ENCODE measurements at regions not wholly inside any gene's neighbourhood (a gene's known extent, or its start where the extent isn't known, plus 50 kb on each side); places are given as distances from the start of the nearest gene placed in this dataset.
"Not testable (repeated sequence)": the region's sequence is repeated elsewhere in the genome, so short reads cannot be mapped to it uniquely, and the experiment has no call there.

DNA sequence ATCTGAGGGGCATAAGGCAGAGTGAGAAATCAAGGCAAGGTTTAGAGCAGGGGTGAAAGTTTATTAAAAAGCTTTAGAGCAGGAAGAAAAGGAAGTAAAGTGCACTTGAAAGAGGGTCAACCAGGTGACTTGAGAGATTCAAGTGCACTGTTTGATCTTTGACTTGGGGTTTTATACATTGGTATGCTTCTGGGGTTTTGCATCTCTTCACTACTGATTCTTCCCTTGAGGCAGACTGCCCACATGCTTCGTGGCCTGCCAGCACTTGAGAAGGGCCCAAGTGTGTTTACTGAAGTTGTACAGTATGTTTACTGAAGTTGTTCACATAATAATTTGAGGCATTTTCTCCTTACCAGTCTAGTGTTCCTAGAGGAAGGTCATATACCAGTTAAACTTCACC, 367.0 kb upstream of the UBE2E2 start:
- no peak for DNase-seq

DNA sequence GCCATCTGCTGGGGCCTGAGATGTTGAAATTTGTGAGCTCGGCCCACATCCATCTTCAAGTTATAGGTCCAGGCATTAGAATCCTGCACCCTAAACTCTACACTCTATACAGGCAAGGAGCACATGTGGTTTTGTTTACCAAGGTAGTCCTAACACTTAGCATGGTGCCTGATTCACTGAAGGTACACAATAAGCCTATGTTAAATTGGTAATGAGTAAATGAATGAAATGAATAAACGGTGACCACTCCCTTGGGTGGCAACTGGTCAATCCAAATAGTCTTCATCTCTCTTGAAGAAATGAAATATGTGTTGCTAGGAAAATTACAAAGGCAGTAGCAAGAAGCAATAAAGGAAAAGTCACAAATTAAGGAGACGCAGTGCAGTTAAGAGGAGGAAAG, 359.3 kb upstream of the UBE2E2 start:
- no peak for DNase-seq

DNA sequence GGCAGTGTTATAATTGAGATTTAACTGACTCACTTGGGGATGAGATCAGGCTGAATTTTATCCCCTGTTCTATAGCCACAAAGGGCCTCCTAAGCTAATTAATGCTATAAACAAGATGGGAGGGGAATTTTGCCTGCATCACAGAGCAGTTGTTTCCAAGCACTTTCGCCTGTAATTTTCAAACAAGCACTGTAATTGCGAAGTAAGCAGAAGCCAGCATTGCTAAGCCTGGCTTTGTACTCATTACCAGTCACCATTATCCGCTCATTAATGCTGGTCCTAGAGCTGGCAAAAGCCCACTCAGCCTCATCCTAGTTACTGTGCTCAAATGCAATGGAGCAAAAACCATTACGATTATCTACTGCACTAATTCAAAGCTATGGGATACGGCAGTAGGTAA, 356.6 kb upstream of the UBE2E2 start:
- no peak for DNase-seq

DNA sequence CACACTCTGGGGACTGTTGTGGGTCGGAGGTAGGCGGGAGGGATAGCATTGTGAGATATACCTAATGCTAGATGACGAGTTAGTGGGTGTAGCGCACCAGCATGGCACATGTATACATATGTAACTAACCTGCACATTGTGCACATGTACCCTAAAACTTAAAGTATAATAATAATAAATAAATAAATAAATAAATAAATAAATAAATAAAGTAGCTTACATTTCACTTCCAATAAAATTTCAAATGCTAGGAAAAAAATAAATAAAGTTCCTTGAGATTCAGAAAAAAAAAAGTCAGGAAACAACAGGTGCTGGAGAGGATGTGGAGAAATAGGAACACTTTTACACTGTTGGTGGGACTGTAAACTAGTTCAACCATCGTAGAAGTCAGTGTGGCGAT, 353.5 kb upstream of the UBE2E2 start:
- not testable (repeated sequence) for DNase-seq

DNA sequence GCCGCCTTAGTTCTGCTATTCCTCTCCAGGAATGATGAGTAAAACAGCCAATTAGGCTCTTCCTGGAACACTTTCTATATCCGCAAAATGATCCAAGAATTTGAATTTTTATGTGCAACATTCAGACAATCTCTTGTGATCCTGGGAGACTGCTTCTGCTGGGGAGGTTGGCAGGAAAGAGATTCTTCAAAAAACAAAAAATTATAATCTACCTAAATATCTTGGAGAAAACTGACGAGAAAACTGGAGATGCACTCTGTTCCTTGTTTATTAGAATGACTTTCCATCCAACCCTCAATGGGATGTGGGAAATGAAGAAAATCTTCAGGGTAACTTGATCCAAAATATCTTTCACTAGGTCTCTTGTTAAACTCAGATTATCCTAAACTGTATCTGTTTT, 346.3 kb upstream of the UBE2E2 start:
- DNase-seq = no peak

DNA sequence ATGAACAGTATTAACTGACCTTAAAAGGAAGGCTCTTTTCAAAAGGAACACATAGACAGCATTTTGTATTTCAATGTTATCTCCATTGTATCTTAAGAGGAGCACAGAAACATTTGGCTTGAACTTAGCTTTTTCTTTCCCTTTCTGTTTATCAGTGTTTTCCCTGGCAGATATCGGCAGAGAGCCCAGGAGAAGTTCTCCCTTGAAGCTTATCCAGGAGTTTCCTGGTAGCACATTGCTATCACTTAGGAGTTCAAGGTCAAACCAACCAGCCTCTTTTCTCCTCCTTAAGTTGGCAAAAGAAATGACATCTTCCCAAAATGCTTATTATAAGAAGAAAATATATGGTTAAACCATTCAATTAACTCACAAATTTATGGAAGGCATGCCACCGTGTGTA, 344.6 kb upstream of the UBE2E2 start:
- no peak for DNase-seq

DNA sequence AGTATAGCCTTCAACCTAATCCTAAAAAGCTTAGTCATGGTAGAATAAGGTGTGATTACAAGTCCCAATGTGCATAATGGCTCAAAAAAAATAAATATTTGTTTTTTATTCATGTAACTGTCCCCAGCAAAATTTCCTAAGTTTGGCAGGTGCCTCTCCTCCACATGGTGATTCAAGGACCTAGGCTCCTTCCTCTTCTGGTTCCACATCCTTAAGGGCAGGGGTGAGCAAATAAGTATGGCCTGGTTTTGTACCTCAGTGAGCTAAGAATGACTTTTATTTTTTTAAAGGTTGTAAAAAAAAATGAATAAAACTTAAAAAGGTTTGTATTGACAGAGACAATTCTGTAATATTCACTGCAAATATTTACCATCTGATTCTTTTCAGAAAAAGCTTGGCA, 343.5 kb upstream of the UBE2E2 start:
- DNase-seq = no peak

DNA sequence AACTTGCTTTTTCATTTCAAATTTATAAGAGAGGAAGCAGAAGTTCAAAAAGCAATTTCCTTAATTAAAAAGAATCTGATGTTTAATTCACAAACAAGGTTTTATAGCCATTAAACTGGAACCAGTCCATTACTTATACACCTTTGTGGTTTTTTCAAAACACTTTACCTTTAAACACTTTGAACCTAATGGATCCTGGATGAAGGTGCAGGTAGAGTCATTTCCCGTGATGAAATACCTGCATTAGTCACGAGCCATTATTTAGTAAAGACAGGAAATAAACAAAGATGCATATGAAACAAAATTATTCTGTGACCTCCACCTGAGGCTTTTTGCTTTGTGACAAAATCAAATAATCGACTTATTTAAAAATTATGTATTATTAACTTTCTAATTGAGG, 341.7 kb upstream of the UBE2E2 start:
- no peak for DNase-seq

DNA sequence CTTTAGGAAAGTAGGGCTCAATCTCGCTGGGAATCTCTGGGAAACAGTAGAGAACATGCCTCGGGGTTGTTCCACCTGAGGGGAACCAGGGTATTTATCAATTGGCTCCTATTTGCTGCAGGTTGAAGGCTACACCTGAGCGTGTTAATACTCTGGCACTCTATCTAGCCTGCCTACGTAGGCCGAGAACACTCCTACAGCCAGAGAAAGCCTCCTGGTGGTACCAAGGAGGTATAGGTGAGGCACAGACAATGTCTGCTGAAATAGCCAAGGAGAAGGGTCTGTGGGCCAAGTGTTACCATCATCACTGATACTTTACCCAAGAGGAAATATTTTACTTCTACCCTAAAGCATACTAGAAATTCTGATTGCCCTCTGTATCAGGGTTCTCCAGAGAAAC, 341.0 kb upstream of the UBE2E2 start:
- no peak for DNase-seq

DNA sequence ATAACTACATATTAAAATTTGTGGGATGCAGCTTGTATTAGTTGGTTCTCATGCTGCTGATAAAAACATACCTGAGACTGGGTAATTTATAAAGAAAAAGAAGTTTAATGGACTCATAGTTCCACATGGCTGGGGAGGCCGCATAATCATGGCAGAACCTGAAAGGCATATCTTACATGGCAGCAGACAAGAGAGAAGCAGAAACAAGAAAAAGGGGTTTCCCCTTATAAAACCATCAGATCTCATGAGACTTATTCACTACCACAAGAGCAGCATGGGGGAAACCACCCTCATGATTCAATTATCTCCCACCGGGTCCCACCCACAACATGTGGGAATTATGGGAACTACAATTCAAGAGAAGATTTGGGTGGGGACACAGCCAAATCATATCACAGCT, 320.3 kb upstream of the UBE2E2 start:
- not testable (repeated sequence) for DNase-seq

DNA sequence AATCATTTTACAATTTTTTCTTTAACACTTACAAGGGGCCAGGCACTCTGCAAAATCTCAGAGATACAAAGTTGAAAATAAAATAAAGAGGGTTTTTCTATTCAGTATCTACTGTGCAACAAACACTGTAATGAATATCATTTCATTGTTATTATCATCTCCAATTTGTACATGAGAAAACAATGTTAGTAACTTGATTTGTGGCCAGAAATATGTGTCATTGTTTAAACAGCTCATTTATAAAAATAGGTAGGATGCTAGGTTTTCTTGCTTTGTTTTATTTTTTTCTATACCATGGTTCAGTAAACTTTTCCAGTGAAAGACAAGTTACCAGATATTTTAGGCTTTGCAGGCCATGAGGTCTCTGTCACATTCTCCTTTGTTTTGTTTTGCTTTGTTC, 318.1 kb upstream of the UBE2E2 start:
- no peak for DNase-seq

DNA sequence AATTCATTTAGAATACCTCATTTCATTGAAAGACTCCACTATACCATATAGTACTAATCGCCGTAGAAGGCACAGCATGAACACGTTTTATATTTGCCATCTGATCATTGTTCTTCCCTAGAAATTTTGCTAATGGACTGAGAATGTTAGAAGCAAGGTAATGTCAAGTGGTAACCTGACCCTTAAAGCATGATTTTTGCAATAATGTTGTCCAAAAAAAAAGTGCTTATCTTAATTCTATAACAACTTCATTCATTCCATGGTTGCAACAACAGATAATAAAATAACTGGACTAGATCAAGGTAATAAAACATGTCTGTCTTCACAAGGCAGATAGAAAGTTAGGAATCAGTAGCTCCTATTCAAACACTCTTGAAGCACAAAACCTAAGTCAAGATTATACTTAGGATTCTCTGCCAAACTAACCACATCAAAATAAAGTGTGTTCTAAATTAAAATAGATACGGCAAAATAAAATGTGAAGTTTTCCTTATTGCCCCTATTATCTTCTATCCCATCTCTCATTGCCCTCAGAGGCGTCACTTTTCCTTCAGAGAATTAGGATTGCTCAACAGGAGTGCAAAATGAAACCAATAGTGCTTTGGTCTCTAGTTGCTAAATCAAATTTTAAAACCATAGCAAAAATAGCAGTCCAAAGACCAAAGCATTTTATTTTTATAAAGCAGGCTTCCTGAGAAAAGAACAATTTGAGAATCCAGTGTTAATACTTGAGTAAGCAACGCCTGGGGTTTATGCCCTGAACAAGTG, 317.4 kb upstream of the UBE2E2 start:
- DNase-seq = no peak

DNA sequence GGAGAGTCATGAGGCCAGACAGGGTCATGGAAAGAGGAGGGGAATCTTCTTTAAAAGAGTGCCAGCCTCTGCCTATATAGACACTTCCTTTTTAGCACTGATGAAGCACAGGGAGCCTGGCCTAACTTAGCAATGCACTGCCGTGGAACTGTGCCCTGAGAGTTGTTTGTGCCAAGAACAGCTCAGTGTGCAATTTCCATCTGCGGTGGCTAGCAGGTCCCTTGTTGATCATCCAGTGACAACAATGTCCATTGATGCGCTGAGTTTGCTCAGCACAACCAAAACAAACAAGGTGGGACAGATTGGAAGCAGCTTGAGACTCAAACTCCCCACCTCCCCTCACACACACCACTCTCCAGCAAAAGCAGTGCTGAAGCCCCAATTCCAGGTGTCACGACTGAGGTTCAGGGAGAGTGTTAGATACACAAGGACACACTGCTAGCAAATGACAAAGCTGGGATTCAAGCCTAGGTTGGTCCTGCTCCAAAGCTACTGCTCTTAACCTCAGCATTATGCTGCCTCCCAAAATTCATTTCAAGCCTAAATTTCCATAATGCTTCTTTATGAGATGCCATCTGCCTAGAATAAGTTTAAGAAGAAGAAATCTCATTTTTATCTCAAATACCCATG, 316.6 kb upstream of the UBE2E2 start:
- no peak for DNase-seq

DNA sequence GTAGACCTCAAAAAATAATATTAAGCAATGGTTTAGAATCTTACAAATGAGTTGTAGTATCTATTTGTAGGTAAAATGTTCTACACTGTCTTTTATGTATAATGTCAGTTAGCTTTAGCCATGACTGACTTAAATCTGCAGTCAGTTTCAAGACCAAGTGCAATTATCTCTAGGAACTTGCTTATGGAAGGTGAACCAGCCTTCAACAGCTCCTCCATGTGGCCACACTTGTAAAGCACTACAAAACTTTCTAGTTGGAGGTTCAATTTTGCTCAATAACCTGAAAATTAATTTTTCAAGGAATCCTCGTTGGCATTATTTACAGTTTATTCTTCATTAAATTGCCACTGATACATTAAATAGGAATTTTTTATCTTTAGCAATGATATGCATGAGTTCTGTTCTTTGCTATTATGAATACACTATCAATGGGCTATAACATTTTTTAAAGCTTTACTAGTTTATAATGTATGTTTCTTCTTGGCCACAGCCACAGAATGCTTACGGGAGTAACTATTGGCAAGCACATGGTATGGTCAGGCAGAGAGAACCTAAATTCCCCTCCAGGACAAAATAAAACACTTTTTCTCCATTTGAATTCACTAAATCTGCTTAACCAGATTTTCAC, 315.3 kb upstream of the UBE2E2 start:
- no peak for DNase-seq

DNA sequence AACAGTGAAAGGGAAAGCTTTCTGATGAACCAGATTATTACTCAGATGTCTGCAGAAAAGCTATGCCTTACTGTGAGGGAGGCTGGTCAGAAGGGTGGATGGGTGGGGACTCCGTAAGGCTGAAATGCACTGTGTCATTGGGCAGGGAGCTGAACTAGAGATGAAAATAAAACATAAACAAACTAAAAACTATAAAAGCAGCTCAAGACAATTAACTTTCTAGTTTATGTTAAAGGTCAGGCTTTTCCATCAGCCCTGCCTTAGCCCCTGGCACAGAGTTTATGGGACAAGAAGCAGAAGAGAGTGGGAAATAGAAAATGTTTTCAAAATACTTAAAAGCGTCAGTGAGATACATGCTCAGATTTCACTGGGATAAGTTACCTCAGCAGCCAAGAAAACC, 310.0 kb upstream of the UBE2E2 start:
- DNase-seq = no peak

DNA sequence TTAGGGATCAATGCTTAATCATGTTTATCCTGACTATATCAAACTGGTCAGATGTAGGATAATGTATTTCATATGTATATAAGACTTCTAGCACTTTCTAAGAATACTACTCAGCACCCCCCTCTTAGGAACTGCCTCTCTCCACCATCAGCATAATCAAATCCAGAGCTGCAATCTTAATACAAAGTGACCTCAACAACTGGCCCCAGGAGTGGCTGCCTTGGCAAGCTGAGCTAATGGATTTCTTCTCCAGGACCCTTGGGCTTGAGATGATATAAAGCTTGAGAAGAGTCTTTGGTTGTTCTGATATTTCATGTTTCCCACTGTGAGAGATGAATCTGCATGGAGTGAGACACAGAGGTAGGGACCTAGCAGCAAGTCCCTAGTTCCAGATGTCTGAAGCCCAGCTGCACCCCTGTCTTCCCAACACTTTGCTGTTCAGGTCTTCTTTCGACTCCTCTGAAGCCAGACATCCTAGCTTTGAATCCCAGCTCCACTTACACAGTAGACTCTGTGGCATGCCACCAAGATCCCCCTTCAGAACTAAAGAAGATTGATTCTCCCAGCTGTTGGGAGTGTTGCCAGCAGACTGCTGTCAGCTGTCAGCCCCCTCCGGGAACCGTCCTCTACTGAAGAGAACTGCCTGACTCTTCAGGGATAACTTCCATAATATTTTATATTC, 309.3 kb upstream of the UBE2E2 start:
- DNase-seq = no peak

DNA sequence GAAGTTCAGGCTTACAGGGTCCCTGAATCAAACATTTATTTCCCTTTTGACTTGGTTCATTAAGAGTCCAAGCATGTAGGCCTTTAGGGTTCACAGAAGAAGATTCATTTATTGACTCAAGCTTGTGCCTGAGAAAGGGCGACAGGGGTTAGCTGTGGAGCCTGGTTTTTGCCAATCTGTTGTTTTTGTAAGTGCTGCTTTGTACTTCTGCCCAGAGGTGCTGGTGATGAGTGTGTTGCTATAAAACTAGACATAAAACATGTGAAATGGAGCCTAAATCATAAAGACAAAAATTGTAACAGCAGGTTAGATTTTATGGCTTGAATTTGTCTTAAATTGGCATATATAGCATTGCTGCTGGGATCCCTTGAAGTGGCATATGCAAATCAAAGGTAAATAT, 308.3 kb upstream of the UBE2E2 start:
- DNase-seq = no peak

DNA sequence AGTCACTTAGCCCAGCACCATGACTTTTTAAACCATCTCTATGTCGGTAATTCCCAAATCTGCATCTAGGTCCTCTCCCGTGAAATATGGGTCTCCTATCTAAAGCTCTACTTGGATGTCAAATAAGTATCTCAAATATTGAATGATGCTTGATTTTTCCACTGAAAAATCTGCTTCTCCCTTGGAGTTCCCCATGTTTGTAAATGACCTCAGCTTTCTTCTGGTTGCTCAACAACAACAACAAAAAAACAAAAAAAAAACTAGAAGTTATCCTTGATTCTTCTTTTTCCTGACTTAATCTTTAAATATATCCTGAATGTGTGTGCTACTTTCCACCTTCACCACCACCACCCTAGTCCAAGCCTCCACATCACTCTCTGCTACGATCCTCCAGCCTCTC, 307.5 kb upstream of the UBE2E2 start:
- no peak for DNase-seq

DNA sequence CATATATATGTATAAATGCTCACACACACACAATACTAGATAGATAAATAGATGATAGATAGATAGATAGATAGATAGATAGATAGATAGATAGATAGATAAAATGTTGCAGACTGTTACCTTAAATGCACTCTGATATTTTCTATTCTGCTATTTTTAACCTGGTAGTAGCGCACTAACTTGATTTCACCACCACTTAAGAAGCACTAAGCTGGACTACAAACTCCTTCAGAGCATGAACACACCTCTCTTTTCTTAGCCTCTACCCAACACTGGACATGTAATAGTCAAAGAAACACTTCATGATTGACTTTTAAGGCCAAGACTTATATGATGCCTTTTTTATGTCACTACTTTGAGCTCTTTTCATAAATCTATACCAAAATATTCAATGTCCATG, 304.6 kb upstream of the UBE2E2 start:
- no peak for DNase-seq

DNA sequence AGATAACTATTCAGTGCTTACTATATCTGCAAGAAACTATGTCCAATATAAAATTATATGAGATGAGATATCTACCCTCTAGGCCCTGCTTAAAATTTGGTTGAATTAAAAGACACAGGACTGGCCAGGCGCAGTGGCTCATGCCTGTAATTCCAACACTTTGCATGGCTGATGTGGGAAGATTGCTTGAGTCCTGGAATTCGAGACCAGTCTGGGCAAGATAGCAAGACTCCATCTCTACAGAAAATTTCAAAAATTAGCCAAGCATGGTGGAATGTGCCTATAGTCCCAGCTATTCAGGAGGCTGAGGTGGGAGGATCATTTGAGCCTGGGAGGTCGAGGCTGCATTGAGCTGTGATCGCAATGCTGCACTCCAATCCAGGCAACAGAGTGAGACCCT, 303.7 kb upstream of the UBE2E2 start:
- DNase-seq = no peak

DNA sequence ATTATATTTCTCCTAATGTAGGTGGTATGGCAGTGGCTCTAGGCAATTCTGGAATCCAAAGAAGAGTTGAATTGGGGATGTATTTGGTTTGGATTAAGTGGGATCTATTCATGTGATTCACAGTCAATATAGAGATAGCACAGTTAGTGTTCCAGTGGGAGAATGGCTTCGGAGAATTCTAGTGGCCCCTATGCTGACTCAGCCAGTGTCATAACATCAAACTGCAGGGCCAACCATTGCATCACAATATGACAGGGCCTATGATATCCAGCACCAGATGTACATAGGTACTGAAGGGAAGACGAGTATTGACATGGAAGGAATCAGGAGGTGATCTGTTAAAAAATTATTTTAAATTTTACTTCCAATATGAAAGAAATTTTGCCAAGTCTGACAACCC, 302.8 kb upstream of the UBE2E2 start:
- DNase-seq = no peak

DNA sequence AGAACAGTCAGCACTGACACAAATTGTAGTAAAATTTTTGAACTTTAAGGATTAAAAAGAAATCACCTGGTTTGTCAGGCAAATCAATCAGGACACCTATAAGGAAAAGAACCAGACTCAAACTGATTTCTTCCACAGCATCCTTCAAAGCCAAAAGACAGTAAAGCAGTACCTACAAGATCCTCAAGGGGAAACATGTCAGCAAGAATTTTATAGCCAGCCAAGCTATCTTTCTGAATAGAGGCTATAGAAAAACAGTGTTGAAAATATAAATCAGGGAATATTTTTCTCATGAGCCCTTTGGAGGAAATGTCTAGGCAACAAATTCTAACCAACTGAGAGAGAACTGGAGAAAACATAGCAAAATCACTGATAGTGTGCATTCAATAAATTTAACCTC, 301.4 kb upstream of the UBE2E2 start:
- DNase-seq = no peak

DNA sequence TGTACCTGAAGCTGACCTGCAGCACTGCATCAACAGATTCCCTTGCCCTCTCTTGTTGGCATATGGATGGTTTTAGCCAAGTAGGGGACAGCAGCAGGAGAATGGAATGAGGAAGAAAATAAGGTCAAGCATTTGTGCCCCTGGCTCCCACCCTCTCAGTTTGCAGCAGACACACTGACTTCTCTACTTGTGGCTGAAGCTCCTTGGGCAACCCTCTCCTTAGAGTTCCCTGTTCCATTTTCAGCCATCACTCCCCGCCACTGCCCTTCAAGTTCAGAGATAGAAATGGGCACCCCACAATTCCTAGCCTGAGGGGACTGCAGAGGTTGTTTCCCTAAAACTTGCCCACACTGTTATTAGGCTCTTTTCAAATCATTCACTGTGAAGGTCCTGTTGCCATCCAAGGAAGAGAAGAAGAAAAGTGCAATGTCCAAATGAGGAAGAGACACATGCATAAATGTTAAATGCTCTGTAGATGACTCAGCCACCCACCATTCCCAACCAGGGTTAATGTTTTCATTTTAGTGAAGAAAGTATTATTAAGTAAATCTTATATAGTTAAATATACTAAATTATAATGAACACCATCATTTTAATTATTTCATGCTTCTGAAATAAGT, 295.9 kb upstream of the UBE2E2 start:
- no peak for DNase-seq

DNA sequence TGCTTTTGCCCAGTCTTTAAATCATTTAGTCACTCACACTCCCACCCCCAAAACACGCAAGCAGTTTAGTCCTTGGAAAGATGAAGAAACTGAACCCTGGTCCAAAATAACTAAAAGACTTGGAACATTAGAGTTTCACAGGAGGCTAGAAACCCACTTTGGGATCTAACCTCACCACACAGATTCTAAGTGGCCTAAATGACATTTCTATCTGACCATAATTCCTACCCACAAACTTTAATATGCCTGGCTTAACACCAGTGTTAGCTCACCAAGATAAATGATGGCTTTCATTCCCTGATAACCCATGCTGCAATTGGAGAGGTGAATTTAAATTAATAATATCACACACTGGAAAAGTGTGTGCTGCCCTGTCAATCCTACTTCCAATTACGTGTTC, 295.3 kb upstream of the UBE2E2 start:
- no peak for DNase-seq

Measured in stimulated activated CD4-positive, alpha-beta T cell treated with anti-CD3 and anti-CD28 coated beads, Interleukin-4, amount 100 ng/mL, for 24 hours (primary cell).